Aorta (tissue), 5 donors: ENCODE measurements at regions not wholly inside any gene's neighbourhood (a gene's known extent, or its start where the extent isn't known, plus 50 kb on each side); places are given as distances from the start of the nearest gene placed in this dataset.
A peak's percentile ranks its signal among the peaks of the same experiment; 100 is the strongest.
"Not testable (repeated sequence)": the region's sequence is repeated elsewhere in the genome, so short reads cannot be mapped to it uniquely, and the experiment has no call there.

Source experiments
- ATAC-seq: fragments of 200-7000 bp; cut with Tn5 transposase; one replicate; pipeline ENCODE4 v1.9.1; 2022; ENCODE audit warnings: moderate library complexity; ENCODE audit not compliant: low FRiP score
- DNase-seq, 2 donors: peaks; one replicate each; pipeline ENCODE4 v3.0.0-alpha.2; 2020
- H3K27ac ChIP-seq, 2 donors: one replicate each; pipeline ENCODE4 v1.5.1; 2013; ENCODE audit warnings: low read length in 2 of 2, mild to moderate bottlenecking in 2 of 2, moderate library complexity in 2 of 2, control low read depth in 1 of 2, inconsistent platforms in 1 of 2, low read depth in 1 of 2
- H3K27me3 ChIP-seq, 2 donors: one replicate each; pipeline ENCODE4 v1.6.1; 2013; ENCODE audit warnings: control low read depth in 1 of 2, low read length in 1 of 2, mild to moderate bottlenecking in 1 of 2, moderate library complexity in 1 of 2; ENCODE audit not compliant: insufficient read depth in 2 of 2, control insufficient read depth in 1 of 2
- H3K36me3 ChIP-seq, 2 donors: one replicate each; pipeline ENCODE4 v1.6.1; 2013; ENCODE audit warnings: control low read depth in 1 of 2, low read length in 1 of 2, mild to moderate bottlenecking in 1 of 2; ENCODE audit not compliant: insufficient read depth in 2 of 2, control insufficient read depth in 1 of 2
- H3K4me1 ChIP-seq, 2 donors: one replicate each; pipeline ENCODE4 v1.6.1; 2013; ENCODE audit warnings: low read length in 2 of 2, control low read depth in 1 of 2, mild to moderate bottlenecking in 1 of 2, moderate library complexity in 1 of 2; ENCODE audit not compliant: insufficient read depth in 2 of 2, control insufficient read depth in 1 of 2
- H3K4me3 ChIP-seq, 2 donors: one replicate each; pipeline ENCODE4 v1.5.1; 2013; ENCODE audit warnings: low read length in 2 of 2, control low read depth in 1 of 2, mild to moderate bottlenecking in 1 of 2
- H3K9me3 ChIP-seq: one replicate; pipeline ENCODE4 v1.6.1; 2013; ENCODE audit warnings: mild to moderate bottlenecking, low read length; ENCODE audit not compliant: control insufficient read depth
- WGBS, 2 donors: extraction: QIAGEN DNeasy Blood & Tissue Kit; methylation state at CpG; one replicate each; pipeline ENCODE4 v1.1.7; 2013; 5-methylcytosine and 5-hydroxymethylcytosine counted together
- intact Hi-C, 2 donors: fragments of 100-400 bp; cut with DNase I; formaldehyde crosslinking; loops; one replicate each; pipeline versions ENCODE4 v1.14.2 to v1.15.0; 2022
- donor health status: healthy with polysubstance abuse.
- donor health status: Bipolar disorder and iron deficiency.
- donor health status: DM: no; HTN: no; CAD: no.
- donor health status: DM: no; HTN: no; CAD: no.
- donor health status: DM: yes; HTN: yes; CAD: no.

- intact Hi-C loops, H3K27me3 ChIP-seq, H3K36me3 ChIP-seq, DNase-seq, H3K4me1 ChIP-seq, H3K4me3 ChIP-seq, ATAC-seq, H3K27ac ChIP-seq, H3K9me3 ChIP-seq: not testable (repeated sequence)
- WGBS, 2 donors = 85 to 93% methylated on average over 5 of the region's 5 CpGs
Observed at GRCh38 chr15:30688684-30689083, 62.8 kb downstream of the ARHGAP11B start.

- WGBS, 2 donors = 67 to 88% methylated on average over 2 of the region's 2 CpGs
- DNase-seq, H3K27me3 ChIP-seq, H3K4me1 ChIP-seq, H3K4me3 ChIP-seq, H3K36me3 ChIP-seq, intact Hi-C loops, ATAC-seq, H3K9me3 ChIP-seq, H3K27ac ChIP-seq: not testable (repeated sequence)
Observed at GRCh38 chr15:30690153-30690552, 64.2 kb downstream of the ARHGAP11B start.

GRCh38 chr15:30695811-30696210, 69.9 kb downstream of the ARHGAP11B start:
- H3K4me1 ChIP-seq, H3K27me3 ChIP-seq, H3K4me3 ChIP-seq, H3K36me3 ChIP-seq, intact Hi-C loops, DNase-seq, H3K27ac ChIP-seq, ATAC-seq, H3K9me3 ChIP-seq: not testable (repeated sequence)
- WGBS, 2 donors = 86% methylated on average over 2 of the region's 3 CpGs; no CpG with 5 or more reads in 1 of the 2 donors

- H3K9me3 ChIP-seq, H3K36me3 ChIP-seq, H3K4me1 ChIP-seq, H3K27me3 ChIP-seq, ATAC-seq, DNase-seq, intact Hi-C loops, H3K27ac ChIP-seq, H3K4me3 ChIP-seq: not testable (repeated sequence)
- 81 to 84% methylated on average over 7 of the region's 15 CpGs for WGBS, 2 donors
Observed at GRCh38 chr15:30696439-30697314, 70.7 kb downstream of the ARHGAP11B start.

- ATAC-seq, intact Hi-C loops, H3K4me1 ChIP-seq, H3K36me3 ChIP-seq, H3K4me3 ChIP-seq, H3K9me3 ChIP-seq, DNase-seq, H3K27ac ChIP-seq, H3K27me3 ChIP-seq: not testable (repeated sequence)
- 83 to 84% methylated on average over 3 of the region's 3 CpGs for WGBS, 2 donors
Observed at GRCh38 chr15:30697315-30697685, 71.4 kb downstream of the ARHGAP11B start.

- H3K4me1 ChIP-seq, H3K27ac ChIP-seq, H3K4me3 ChIP-seq, H3K9me3 ChIP-seq, H3K36me3 ChIP-seq, ATAC-seq, intact Hi-C loops, DNase-seq, H3K27me3 ChIP-seq: not testable (repeated sequence)
- 40 to 100% methylated on average over 1 to 2 of the region's 7 CpGs for WGBS, 2 donors
Observed at GRCh38 chr15:30700006-30700597, 74.2 kb downstream of the ARHGAP11B start.

- H3K36me3 ChIP-seq, ATAC-seq, intact Hi-C loops, H3K27ac ChIP-seq, DNase-seq, H3K4me1 ChIP-seq, H3K9me3 ChIP-seq, H3K27me3 ChIP-seq, H3K4me3 ChIP-seq: not testable (repeated sequence)
- 88% methylated on average over 9 of the region's 9 CpGs for WGBS, 2 donors
Observed at GRCh38 chr15:30707976-30708685, 82.2 kb downstream of the ARHGAP11B start.

GRCh38 chr15:30708809-30709208, 82.9 kb downstream of the ARHGAP11B start:
- WGBS, 2 donors = 75 to 91% methylated on average over 2 to 4 of the region's 7 CpGs
- peak; percentile 36 for ATAC-seq
- H3K9me3 ChIP-seq, intact Hi-C loops, H3K36me3 ChIP-seq, H3K27me3 ChIP-seq, H3K27ac ChIP-seq, DNase-seq, H3K4me3 ChIP-seq, H3K4me1 ChIP-seq: not testable (repeated sequence)
